Loucy (cell line): ENCODE measurements at regions not wholly inside any gene's neighbourhood (a gene's known extent, or its start where the extent isn't known, plus 50 kb on each side); places are given as distances from the start of the nearest gene placed in this dataset.

Source experiments
- CTCF ChIP-seq: fragments of 200-600 bp; sonication (generic); conservative IDR thresholded peaks from 2 replicates; pipeline ENCODE4 v1.5.1; 2014; ENCODE audit warnings: mild to moderate bottlenecking, antibody characterized with exemption, low read length
- EZH2phosphoT487 ChIP-seq: fragments of 200-600 bp; IDR thresholded peaks from 2 replicates; pipeline ENCODE4 v1.6.1; 2018; ENCODE audit warnings: antibody characterized with exemption, mild to moderate bottlenecking, moderate library complexity, borderline replicate concordance

- TF ChIP-seq CTCF, result no peak
- no peak for TF ChIP-seq EZH2phosphoT487
Measured at GRCh38 chr13:103758222-103758621, 692.0 kb upstream of the SLC10A2 start.
